GM12801 (cell line): ENCODE measurements at regions not wholly inside any gene's neighbourhood (a gene's known extent, or its start where the extent isn't known, plus 50 kb on each side); places are given as distances from the start of the nearest gene placed in this dataset.

Experiments used
- TF ChIP-seq, protein P1 (sequence below): IDR thresholded peaks from one replicate; pipeline ENCODE4 v1.5.1; 2011; ENCODE audit warnings: control low read depth; ENCODE audit not compliant: insufficient read length; ENCODE audit errors: extremely low read depth

DNA sequence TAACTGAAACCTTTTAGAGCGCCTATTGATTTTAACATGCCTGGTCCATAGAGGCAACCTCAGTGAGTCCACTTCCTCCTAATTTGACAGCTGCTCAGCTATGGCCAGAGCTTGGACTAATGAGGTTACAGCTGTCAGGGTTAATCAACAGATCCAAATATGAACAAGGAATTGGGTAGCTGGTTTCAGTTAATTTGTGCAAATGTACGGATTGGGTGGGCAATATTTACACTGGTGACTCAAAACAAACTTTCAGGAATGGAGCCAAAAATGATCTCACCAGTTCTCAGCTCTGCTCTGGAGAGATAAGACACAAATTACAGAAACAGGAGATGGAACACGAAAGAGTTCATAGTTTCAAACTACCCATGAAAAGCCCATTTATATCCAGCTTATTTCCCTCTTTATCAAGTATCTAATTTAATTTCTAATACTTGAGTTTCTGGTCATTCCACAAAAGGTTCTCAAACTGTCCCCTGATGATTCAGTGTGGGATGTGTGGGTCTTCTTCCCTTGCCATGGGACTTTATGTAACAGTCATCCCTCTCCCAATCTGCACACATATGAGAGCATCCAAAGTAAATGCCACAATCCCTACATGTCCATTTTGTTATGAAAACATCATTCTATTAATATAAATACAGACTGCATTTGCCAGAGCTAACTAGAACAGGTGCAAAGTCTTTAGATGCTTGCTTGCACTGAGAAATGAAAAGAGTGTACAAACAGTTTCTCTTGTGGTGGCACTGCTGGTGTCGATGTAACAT, 149.9 kb downstream of the RPS12 start:
- TF ChIP-seq, protein P1, sequence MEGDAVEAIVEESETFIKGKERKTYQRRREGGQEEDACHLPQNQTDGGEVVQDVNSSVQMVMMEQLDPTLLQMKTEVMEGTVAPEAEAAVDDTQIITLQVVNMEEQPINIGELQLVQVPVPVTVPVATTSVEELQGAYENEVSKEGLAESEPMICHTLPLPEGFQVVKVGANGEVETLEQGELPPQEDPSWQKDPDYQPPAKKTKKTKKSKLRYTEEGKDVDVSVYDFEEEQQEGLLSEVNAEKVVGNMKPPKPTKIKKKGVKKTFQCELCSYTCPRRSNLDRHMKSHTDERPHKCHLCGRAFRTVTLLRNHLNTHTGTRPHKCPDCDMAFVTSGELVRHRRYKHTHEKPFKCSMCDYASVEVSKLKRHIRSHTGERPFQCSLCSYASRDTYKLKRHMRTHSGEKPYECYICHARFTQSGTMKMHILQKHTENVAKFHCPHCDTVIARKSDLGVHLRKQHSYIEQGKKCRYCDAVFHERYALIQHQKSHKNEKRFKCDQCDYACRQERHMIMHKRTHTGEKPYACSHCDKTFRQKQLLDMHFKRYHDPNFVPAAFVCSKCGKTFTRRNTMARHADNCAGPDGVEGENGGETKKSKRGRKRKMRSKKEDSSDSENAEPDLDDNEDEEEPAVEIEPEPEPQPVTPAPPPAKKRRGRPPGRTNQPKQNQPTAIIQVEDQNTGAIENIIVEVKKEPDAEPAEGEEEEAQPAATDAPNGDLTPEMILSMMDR = no peak

DNA sequence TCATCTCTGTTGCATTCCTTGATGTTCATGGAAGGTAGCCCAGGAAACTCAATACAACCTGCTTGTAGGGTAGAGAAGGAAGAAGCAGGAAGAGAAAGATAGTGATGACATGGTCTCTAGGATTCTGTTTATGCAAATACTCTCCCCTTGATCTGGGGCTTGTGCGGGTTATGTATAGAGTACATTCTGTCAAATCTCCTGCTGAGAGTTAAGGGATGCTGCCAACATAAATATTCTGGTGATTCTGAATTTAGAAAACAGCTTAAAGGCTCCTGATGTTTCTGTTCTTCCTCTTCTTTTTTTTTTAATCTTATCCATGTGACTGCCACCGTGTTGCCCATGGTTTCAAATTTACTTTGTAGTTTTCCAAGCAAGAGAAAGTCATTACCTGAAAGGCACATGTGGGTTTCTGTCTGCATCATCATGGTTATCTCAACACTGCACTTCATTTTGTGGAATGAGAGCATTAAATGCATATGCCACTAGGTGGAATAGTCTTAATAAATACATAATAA, 150.6 kb downstream of the RPS12 start:
- TF ChIP-seq, protein P1 = no peak

DNA sequence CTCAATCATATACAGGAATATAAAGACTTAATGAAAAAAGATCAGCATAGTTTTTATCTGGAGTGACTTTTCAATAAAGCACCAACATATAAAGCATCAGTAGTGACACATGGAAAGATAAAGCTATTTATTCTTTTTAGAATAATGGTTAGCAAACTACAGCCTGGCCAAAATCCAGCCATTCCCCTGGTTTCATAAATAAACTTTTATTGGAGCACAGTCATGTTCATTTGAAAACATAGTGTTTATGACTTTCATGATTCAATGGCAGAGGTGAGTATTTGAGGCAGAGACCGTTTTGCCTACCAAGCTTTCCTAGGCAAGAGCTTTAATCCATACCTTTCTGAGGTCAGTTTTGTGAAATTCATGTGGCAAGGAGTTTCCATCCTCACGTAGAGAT, 153.5 kb downstream of the RPS12 start:
- TF ChIP-seq, protein P1 = no peak

DNA sequence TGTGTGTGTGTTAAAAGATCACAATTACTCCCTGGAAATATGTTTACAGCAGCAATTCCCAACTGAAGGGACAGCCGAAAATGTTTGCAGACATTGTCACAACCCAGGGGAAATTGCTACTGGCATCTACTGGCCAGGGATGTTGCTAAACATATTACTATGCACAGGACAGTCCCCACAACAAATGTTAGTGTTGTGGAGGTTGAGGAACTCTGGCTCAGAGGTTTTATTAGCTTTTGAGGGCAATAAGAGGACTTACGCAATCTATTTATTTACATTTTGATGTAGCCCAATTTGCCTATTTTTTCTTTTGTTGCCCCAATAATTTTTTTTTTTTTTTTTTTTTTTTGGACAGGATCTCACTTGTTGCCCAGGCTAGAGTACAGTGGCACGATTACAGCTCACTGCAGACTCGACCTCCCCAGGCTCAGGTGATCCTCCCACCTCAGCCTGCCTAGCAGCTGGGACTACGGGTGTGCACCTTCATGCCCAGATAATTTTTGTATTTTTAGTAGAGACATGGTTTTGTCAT, 154.1 kb downstream of the RPS12 start:
- TF ChIP-seq, protein P1 = no peak

DNA sequence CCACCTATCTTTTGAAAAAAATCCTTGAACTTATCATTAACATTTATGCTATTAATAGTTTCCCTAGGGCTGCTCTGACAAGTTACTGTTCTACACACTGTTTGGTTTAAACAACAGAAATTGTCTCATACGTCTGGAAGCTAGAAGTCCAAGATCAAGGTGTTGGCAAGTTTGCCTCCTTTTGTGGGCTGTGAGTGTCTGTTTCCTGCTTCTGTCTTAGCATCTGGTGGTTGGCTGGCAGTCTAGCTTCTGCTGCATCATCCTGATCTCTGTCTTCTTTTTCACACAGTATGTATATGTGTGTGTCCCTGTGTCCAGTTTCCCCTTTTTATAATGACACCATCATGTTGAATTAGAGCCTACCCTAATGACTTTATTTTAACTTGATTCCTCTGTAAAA, 154.8 kb downstream of the RPS12 start:
- TF ChIP-seq, protein P1 = no peak

DNA sequence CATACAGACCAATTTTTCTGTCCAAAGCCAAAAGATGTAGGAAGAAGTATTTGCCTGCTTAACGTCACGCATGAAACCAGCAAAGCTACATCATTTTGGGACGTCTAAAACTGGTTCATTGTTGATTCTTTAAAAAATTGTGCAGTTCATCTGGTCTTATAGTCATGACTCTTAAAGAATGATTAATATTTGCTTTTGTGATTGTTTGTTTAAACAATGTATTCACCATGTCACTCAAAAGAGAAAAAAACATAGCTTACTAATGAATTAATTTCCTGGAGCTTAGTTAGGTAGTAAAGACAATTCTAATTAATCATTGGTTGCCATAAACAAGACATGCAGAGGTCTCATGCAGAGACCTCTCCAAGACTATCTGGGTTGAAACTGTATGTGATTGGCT, 157.3 kb downstream of the RPS12 start:
- TF ChIP-seq, protein P1 = no peak

DNA sequence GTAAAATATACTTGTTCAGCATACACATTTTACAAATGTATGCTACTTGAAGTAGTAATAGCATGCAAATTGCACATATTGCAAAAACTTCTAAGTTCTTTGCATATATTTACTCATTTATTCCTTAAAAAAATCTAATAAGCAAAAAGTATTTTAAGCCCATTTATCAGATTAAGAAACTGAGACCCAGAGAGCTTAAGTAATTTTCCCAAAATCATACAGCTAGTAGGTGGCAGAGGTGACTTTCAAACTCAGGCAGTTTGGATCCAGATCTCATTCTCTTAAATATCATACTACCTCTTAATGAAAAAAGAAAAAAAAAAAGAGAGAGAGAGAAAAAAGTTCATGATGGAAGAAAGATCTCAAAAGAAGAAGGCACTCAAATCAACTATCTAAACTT, 157.9 kb downstream of the RPS12 start:
- TF ChIP-seq, protein P1 = no peak
